Sigmoid colon (tissue), 3 donors: ENCODE measurements at regions not wholly inside any gene's neighbourhood (a gene's known extent, or its start where the extent isn't known, plus 50 kb on each side); places are given as distances from the start of the nearest gene placed in this dataset.

Source experiments
- CTCF ChIP-seq, 4 experiments: fragments of 450-650 bp in 3 of 4; fragments of 200-600 bp in 1 of 4; IDR thresholded peaks; one replicate each; pipeline ENCODE4 v1.5.1; 2016 to 2019; ENCODE audit warnings: antibody characterized with exemption in 4 of 4, mild to moderate bottlenecking in 3 of 4, moderate library complexity in 2 of 4
- POLR2A ChIP-seq, 2 donors: fragments of 450-650 bp; IDR thresholded peaks; one replicate each; pipeline ENCODE4 v1.6.1; 2016; ENCODE audit warnings: antibody characterized with exemption in 2 of 2, mild to moderate bottlenecking in 2 of 2, moderate library complexity in 2 of 2

GRCh38 chr1:244957122-244957521, 92.8 kb upstream of the HNRNPU start:
- TF ChIP-seq POLR2A (IDR thresholded peaks at IDR 0.05) (no peak), CTCF (IDR thresholded peaks at IDR 0.05) (no peak)
